ENCODE measurements at regions not wholly inside any gene's neighbourhood (a gene's known extent, or its start where the extent isn't known, plus 50 kb on each side); places are given as distances from the start of the nearest gene placed in this dataset.
A peak's percentile ranks its signal among the peaks of the same experiment; 100 is the strongest.

GRCh38 chr6:142682985-142683384 lies 262.0 kb downstream of the HIVEP2 start:
- DNase-seq (ENCODE audit: low read depth) = no peak

DNA sequence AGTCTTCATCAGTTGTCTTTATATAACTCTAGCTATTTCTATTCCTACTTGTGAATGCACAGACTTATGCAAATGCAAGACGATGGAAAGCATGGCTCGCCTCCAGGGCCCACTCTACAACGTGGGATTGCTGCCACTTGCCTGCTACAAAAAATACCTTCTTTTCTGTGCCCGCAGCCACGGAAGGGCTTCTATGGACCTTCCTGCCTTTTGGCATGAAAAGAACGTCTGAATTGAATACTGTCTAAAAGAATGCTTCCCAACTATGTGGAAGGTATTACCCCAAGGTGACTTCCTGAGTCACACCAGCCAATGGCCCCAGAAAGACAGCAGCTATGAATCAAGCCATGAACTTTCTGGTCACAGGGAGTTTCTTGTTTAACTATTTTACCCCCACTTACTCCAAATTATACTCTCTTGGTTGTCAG lies 261.2 kb downstream of the HIVEP2 start:
- no peak for DNase-seq (ENCODE audit: low read depth)

DNA sequence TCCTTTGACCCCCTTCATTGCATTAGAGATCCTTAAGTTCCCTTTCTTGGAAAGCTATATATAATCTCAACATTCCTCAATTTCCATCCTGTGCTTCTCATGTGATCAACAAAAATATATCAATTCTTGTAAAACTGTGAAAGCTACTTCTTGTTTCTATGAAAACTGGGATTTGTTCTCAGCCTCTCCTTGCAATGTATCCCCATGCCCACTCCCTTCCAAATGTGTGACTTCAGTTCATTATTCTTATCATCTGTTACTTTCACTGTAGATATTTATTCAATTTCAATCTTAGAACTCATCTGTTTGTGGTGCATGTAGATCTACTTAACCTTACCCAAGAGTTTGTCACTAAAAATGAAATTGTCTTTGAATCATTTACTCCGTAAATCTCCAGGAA lies 260.6 kb downstream of the HIVEP2 start:
- no peak for DNase-seq (ENCODE audit: low read depth)

DNA sequence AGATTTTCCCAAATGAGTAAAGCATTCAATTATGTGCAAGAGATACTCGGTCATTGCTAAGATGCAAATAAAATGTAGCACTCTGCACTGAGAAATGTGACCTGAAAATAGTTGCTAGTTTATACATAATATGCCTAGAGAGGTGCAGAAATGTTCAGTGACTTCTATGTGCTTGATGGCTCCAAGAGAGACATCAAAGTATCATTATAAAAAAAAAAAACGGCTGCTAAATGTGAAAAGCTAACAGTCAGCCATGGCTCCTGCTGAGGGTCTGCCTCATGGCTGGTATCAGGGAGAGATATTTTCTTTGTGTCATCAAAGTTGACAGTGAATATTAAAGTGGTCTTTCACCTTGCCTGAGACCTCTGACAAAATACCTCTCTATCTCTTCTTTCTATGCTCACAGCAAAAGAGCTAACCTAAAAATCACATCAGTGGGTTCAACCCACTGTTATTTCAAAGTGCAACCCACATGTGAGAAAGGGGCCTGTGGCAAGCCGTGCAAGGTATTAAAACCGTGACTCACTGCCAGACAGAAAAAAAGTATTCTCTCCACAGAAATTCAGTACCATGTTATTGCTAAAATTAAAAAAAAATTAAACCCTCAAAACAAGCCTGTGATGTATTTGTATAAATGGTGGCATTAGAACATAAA lies 259.0 kb downstream of the HIVEP2 start:
- DNase-seq (ENCODE audit: low read depth) = no peak

GRCh38 chr6:142686507-142686887 lies 258.5 kb downstream of the HIVEP2 start:
- no peak for DNase-seq (ENCODE audit: low read depth)

GRCh38 chr6:142692942-142693341 lies 252.0 kb downstream of the HIVEP2 start:
- peak; percentile 55 for DNase-seq (ENCODE audit: low read depth)

DNA sequence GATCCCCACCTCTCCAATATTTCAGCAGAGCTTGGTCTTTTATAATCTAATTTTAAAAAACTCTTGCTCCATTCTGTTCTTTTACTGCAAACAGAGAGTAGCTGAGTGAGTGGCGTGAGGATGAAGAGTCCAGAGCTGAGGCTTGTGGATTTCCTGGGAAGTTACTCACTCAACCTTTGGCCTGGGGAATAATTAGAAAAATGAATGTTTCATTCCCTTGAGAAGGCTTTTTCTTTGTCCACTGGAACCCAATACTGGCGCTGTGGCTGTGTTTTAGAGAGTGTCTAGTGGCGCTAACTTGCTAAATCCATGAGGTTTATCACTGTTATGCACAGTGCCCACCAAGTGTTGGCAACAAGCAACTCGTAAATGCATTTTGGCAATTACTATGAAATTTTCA lies 251.5 kb downstream of the HIVEP2 start:
- DNase-seq (ENCODE audit: low read depth) = no peak

GRCh38 chr6:142694054-142694453 lies 250.9 kb downstream of the HIVEP2 start:
- no peak for DNase-seq (ENCODE audit: low read depth)

DNA sequence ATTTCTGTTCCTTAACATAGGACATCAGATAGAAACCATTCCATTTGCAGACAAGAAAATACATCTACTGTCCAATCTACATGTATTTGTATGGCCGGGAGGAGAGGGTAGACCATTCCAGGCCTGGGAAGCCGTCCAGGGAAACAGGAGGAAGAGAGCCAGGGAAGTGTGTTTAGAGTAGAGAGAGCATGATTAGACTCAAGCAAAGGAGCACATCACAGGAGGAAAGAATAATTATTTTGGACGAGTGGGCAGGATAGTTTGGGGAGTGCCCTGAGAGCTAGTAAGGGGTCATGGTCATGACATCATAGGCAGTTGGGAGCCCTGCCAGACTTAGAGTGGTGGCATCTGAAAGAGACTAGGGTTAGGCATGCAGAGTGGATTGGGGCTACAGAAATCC lies 250.0 kb downstream of the HIVEP2 start:
- DNase-seq (ENCODE audit: low read depth) = no peak

- no peak for DNase-seq (ENCODE audit: low read depth)
Measured at GRCh38 chr6:142696123-142697000, 248.6 kb downstream of the HIVEP2 start.

DNA sequence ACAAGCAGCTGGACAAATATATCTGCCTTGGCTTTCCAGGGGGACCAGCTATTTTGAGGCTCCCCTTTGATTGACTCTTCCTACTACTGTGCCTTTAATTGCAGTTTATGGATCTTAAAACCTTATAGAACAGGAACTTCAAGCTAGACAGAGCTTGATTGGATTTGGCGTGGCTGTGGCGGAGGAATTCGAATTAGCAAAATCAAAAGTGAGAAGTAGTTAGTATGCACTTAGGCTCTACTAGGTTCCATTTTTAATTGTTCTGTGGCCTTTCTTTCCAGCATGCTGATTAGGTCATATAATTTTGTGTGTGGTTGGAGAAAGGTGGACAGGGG lies 248.0 kb downstream of the HIVEP2 start:
- no peak for DNase-seq (ENCODE audit: low read depth)

GRCh38 chr6:142697922-142698321 lies 247.1 kb downstream of the HIVEP2 start:
- DNase-seq (ENCODE audit: low read depth) = no peak

- DNase-seq (ENCODE audit: low read depth) = no peak
Measured at GRCh38 chr6:142698751-142699150, 246.2 kb downstream of the HIVEP2 start.

- no peak for DNase-seq (ENCODE audit: low read depth)
Measured at GRCh38 chr6:142699391-142699790, 245.6 kb downstream of the HIVEP2 start.

DNA sequence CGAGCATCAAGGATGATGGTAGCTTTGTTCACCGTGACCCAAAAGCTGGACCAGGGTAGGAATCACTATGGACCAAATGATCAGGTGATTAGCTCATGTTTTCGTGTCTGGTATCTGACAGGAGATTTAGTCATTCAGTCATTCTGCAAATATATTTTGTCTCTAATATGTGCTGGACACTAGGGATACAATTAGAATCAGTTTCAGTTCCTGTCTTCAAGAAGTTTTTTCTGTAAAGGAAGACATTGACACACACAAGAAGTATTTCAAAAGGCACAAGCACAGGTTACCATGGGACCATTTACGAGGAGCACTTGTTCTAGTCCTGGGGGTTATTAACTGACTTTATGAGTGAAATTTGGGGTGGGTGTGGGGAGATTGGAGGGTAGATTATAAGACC lies 244.9 kb downstream of the HIVEP2 start:
- no peak for DNase-seq (ENCODE audit: low read depth)

DNA sequence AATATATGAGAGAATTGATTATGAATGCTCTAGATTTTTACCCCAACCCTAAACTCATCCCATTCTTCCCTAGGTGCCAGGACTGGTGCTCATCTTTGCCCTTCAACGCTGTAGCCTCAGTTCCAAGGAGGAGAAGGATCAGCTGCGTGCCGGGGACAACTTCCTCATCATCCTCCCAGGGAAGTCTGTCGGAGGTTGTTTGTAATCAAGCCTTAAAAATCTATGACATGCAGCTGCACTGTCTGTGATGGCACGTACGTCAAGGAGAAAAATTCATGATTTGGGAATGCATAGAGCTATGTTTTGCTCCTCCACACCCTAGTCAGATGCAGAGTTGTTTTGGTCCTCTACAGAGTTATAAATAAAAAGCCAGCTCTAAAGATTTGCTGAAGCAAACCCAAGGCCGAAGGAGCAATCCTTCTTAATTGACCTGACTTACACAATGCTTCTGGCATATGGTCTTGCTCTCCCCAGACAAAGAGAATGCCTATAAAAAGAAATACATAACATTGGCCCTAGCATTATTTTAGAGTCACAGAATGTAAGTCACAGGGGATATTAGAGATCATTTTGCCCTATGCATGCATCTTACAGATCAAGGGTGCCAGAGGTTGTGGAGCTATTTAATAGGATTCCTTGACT lies 244.2 kb downstream of the HIVEP2 start:
- DNase-seq (ENCODE audit: low read depth) = no peak

Data from stimulated activated CD8-positive, alpha-beta memory T cell treated with anti-CD3 and anti-CD28 coated beads, Interleukin-12 subunit alpha, Interleukin-12 subunit beta, amount 100 ng/mL, for 1 hour (primary cell).